ENCODE measurements at regions not wholly inside any gene's neighbourhood (a gene's known extent, or its start where the extent isn't known, plus 50 kb on each side); places are given as distances from the start of the nearest gene placed in this dataset.
"Not testable (repeated sequence)": the region's sequence is repeated elsewhere in the genome, so short reads cannot be mapped to it uniquely, and the experiment has no call there.

GRCh38 chr9:66063822-66064221 is 326.9 kb downstream of the FOXD4L4 start:
- H3K79me2 ChIP-seq (ENCODE audit: control insufficient read depth, insufficient read depth, low read length); H3K27me3 ChIP-seq (replicated peaks in 1 of 2; ENCODE audit: control insufficient read depth in 2 of 2, insufficient read depth in 2 of 2, low read length in 1 of 2); in situ Hi-C loops (cut with MboI); SMC1A ChIA-PET (ENCODE audit: uncharacterized antibody, unreplicated experiment); H3K9ac ChIP-seq (ENCODE audit: control insufficient read depth, insufficient read depth, low read length); H3K9me3 ChIP-seq (replicated peaks; ENCODE audit: control insufficient read depth, insufficient read depth, low read length); FAIRE-seq; RAD21 ChIA-PET (ENCODE audit: unreplicated experiment); CTCF ChIA-PET; H3K36me3 ChIP-seq (ENCODE audit: control insufficient read depth in 2 of 2, insufficient read depth in 2 of 2, low read length in 1 of 2); H3K27ac ChIP-seq (ENCODE audit: control insufficient read depth, insufficient read depth); ATAC-seq; H4K20me1 ChIP-seq (ENCODE audit: control insufficient read depth, insufficient read depth); H3K4me3 ChIP-seq; DNase-seq (ENCODE audit: low read depth, low spot score); H3K4me2 ChIP-seq (ENCODE audit: control insufficient read depth, insufficient read depth); intact Hi-C loops (cut with micrococcal nuclease; ENCODE audit: unreplicated experiment); H2AFZ ChIP-seq (ENCODE audit: control insufficient read depth, low read depth, low read length); H3K4me1 ChIP-seq (ENCODE audit: control insufficient read depth, insufficient read depth, low read length); BruUV-seq (replicated peaks); POLR2A ChIA-PET: not testable (repeated sequence)
- no CpG with 5 or more reads among the region's 1 CpG for WGBS (ENCODE audit: insufficient coverage, insufficient replicate concordance, low lambda C conversion rate, missing lambda C conversion rate)

GRCh38 chr9:66065735-66066134 is 328.8 kb downstream of the FOXD4L4 start:
- H3K36me3 ChIP-seq (ENCODE audit: control insufficient read depth in 2 of 2, insufficient read depth in 2 of 2, low read length in 1 of 2); H3K4me3 ChIP-seq; H3K79me2 ChIP-seq (ENCODE audit: control insufficient read depth, insufficient read depth, low read length); ATAC-seq; RAD21 ChIA-PET (ENCODE audit: unreplicated experiment); FAIRE-seq; H3K4me1 ChIP-seq (ENCODE audit: control insufficient read depth, insufficient read depth, low read length); BruUV-seq (replicated peaks); H3K9me3 ChIP-seq (replicated peaks; ENCODE audit: control insufficient read depth, insufficient read depth, low read length); intact Hi-C loops (cut with micrococcal nuclease; ENCODE audit: unreplicated experiment); H2AFZ ChIP-seq (ENCODE audit: control insufficient read depth, low read depth, low read length); in situ Hi-C loops (cut with MboI); H3K9ac ChIP-seq (ENCODE audit: control insufficient read depth, insufficient read depth, low read length); H4K20me1 ChIP-seq (ENCODE audit: control insufficient read depth, insufficient read depth); H3K27me3 ChIP-seq (replicated peaks in 1 of 2; ENCODE audit: control insufficient read depth in 2 of 2, insufficient read depth in 2 of 2, low read length in 1 of 2); SMC1A ChIA-PET (ENCODE audit: uncharacterized antibody, unreplicated experiment); H3K27ac ChIP-seq (ENCODE audit: control insufficient read depth, insufficient read depth); CTCF ChIA-PET; POLR2A ChIA-PET; H3K4me2 ChIP-seq (ENCODE audit: control insufficient read depth, insufficient read depth); DNase-seq (ENCODE audit: low read depth, low spot score): not testable (repeated sequence)
- WGBS (ENCODE audit: insufficient coverage, insufficient replicate concordance, low lambda C conversion rate, missing lambda C conversion rate), result 26% methylated on average over 3 of the region's 5 CpGs

GRCh38 chr9:66067231-66067630 is 330.3 kb downstream of the FOXD4L4 start:
- 32% methylated on average over 4 of the region's 4 CpGs for WGBS (ENCODE audit: insufficient coverage, insufficient replicate concordance, low lambda C conversion rate, missing lambda C conversion rate)
- H3K36me3 ChIP-seq (ENCODE audit: control insufficient read depth in 2 of 2, insufficient read depth in 2 of 2, low read length in 1 of 2); POLR2A ChIA-PET; BruUV-seq (replicated peaks); H3K9me3 ChIP-seq (replicated peaks; ENCODE audit: control insufficient read depth, insufficient read depth, low read length); CTCF ChIA-PET; H3K4me1 ChIP-seq (ENCODE audit: control insufficient read depth, insufficient read depth, low read length); H4K20me1 ChIP-seq (ENCODE audit: control insufficient read depth, insufficient read depth); SMC1A ChIA-PET (ENCODE audit: uncharacterized antibody, unreplicated experiment); RAD21 ChIA-PET (ENCODE audit: unreplicated experiment); ATAC-seq; intact Hi-C loops (cut with micrococcal nuclease; ENCODE audit: unreplicated experiment); H3K4me2 ChIP-seq (ENCODE audit: control insufficient read depth, insufficient read depth); H3K4me3 ChIP-seq; in situ Hi-C loops (cut with MboI); DNase-seq (ENCODE audit: low read depth, low spot score); H3K27ac ChIP-seq (ENCODE audit: control insufficient read depth, insufficient read depth); FAIRE-seq; H2AFZ ChIP-seq (ENCODE audit: control insufficient read depth, low read depth, low read length); H3K79me2 ChIP-seq (ENCODE audit: control insufficient read depth, insufficient read depth, low read length); H3K9ac ChIP-seq (ENCODE audit: control insufficient read depth, insufficient read depth, low read length); H3K27me3 ChIP-seq (replicated peaks in 1 of 2; ENCODE audit: control insufficient read depth in 2 of 2, insufficient read depth in 2 of 2, low read length in 1 of 2): not testable (repeated sequence)

GRCh38 chr9:66068451-66068989 is 331.6 kb downstream of the FOXD4L4 start:
- H3K79me2 ChIP-seq (ENCODE audit: control insufficient read depth, insufficient read depth, low read length); in situ Hi-C loops (cut with MboI); POLR2A ChIA-PET; H3K27ac ChIP-seq (ENCODE audit: control insufficient read depth, insufficient read depth); DNase-seq (ENCODE audit: low read depth, low spot score); ATAC-seq; H3K27me3 ChIP-seq (replicated peaks in 1 of 2; ENCODE audit: control insufficient read depth in 2 of 2, insufficient read depth in 2 of 2, low read length in 1 of 2); H3K4me3 ChIP-seq; H3K9me3 ChIP-seq (replicated peaks; ENCODE audit: control insufficient read depth, insufficient read depth, low read length); RAD21 ChIA-PET (ENCODE audit: unreplicated experiment); H3K9ac ChIP-seq (ENCODE audit: control insufficient read depth, insufficient read depth, low read length); H3K36me3 ChIP-seq (ENCODE audit: control insufficient read depth in 2 of 2, insufficient read depth in 2 of 2, low read length in 1 of 2); H2AFZ ChIP-seq (ENCODE audit: control insufficient read depth, low read depth, low read length); CTCF ChIA-PET; FAIRE-seq; intact Hi-C loops (cut with micrococcal nuclease; ENCODE audit: unreplicated experiment); SMC1A ChIA-PET (ENCODE audit: uncharacterized antibody, unreplicated experiment); H3K4me1 ChIP-seq (ENCODE audit: control insufficient read depth, insufficient read depth, low read length); H3K4me2 ChIP-seq (ENCODE audit: control insufficient read depth, insufficient read depth); H4K20me1 ChIP-seq (ENCODE audit: control insufficient read depth, insufficient read depth); BruUV-seq (replicated peaks): not testable (repeated sequence)
- WGBS (ENCODE audit: insufficient coverage, insufficient replicate concordance, low lambda C conversion rate, missing lambda C conversion rate), result 22% methylated on average over 2 of the region's 4 CpGs

Data from GM12878 (cell line).